HG03045 (cell line): ENCODE measurements at regions not wholly inside any gene's neighbourhood (a gene's known extent, or its start where the extent isn't known, plus 50 kb on each side); places are given as distances from the start of the nearest gene placed in this dataset.

ENCODE experiments used
- ATAC-seq: cut with Tn5 transposase; IDR thresholded peaks from one replicate; pipeline ENCODE4 v1.9.1; 2021; ENCODE audit warnings: mild to moderate bottlenecking, moderate library complexity; ENCODE audit not compliant: unreplicated experiment

DNA sequence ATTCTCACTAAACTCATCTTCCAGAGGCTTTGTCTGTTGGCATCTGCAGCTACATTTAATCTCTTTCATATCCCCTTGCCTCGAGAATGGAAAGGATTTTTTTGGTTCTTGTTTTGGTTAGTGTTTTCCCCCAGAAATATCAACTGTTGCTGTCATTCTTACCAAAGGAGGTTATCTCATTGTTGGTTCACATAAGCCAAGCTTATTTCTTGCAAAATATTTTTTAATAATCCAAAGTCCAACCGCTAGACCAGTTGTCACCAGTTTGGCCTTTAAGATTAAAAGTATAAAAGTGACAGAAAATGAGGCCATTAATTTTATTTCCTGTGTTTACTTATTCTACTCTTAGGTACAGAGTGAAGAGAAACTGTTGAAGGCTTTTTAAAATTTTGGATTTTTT is 66.5 kb upstream of the PROX1 start:
- no peak for ATAC-seq

DNA sequence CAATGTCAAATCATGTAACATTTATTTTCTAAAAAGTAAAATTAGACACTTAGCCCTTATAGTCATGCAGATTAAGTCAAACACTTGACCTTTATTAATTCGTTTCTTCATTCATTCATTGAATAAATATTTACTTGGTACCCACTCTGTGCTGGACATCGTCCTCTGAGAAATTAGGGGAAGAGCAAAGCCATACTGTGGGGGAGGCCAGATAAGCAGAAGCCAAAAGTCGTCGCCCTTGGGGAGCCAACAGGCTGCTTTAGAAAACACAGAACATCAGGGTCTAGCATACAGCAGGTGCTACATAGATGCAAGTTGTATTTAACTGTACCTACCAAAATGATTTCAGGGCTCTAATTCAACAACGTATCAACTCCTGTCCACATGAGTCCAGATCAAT is 66.1 kb upstream of the PROX1 start:
- ATAC-seq = no peak

GRCh38 chr1:213925531-213926182 is 62.1 kb upstream of the PROX1 start:
- no peak for ATAC-seq

DNA sequence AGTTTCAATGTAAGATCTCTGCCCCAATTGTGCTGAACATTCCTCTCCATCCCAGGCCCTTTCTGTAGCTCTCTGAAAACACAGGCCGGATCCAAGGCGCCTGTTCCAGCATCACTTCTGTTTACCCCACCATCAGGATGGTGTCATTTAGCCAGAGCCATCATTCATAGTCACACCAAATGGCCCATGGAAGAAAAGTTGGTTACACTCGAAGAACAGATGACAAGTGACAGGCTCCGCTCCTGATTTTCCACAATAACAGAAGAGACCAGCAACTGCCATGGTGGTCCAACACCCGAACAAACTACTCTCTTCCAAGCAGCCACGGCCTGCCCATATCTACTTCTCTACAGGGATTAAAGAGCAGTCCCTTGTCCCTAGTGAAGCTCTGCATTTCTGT is 59.9 kb upstream of the PROX1 start:
- no peak for ATAC-seq

- no peak for ATAC-seq
These were observed 58.4 kb upstream of the PROX1 start for GRCh38 chr1:213929398-213929797.

GRCh38 chr1:213931836-213932235 is 55.9 kb upstream of the PROX1 start:
- no peak for ATAC-seq

- no peak for ATAC-seq
These were observed 54.4 kb upstream of the PROX1 start for GRCh38 chr1:213933336-213933735.

GRCh38 chr1:213934649-213935048 is 53.1 kb upstream of the PROX1 start:
- no peak for ATAC-seq

DNA sequence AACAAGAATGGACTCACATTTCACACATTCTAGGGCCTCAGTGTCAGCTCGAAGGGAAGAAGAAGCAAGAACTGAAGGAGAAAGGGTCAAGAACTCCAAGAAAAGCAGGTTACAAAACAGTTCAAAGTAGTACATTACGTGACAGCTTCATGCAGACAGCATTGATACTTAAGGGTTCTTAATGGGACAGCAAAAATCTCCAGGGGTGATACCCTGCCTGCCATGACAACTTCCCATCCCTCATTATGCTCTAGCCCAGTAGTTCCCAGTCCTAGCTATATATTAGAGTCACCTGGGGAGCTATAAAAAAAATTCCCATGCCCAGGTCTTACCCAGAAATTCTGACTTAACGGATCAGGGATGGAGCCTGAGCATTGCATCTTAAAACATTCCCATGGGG is 51.2 kb upstream of the PROX1 start:
- ATAC-seq = no peak
